ENCODE measurements at regions not wholly inside any gene's neighbourhood (a gene's known extent, or its start where the extent isn't known, plus 50 kb on each side); places are given as distances from the start of the nearest gene placed in this dataset.

DNA sequence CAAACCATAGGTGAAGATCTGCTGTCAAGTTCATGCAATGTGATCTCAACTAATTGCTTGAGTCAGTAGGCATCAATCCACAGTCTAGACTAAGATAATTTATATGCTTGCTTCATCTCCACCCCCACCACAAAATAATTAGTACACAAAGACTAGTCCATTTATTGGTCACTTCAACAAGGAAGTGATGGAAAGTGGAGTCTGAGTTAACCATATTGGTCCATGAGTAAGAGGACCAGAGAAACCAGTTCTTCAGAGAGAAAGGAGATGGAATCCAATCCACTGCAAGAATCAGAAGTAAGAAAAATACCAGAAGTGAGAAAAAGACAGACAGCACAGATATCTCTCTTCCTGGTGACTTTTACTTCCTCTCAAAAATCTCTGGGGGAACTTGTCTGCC is 366.5 kb downstream of the CHSY3 start:
- DNase-seq: no peak

DNA sequence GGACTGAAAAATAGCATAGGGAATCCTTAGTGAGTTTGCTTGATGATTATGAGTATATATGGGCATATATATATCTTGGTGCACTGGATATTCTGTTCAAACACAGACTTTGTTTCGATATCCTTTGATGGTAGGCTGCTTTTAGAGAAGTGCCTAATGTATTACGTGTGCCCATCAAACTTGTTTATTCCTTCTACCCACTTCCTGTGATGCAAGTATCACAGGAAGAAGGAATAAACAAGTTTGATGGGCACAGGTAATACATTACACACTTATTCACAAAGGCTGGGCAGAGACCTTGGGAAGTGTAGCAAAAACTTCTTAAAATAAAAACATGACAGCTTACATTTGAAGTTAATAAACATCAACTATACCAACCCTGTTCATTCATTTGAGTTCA is 364.2 kb downstream of the CHSY3 start:
- DNase-seq: no peak

DNA sequence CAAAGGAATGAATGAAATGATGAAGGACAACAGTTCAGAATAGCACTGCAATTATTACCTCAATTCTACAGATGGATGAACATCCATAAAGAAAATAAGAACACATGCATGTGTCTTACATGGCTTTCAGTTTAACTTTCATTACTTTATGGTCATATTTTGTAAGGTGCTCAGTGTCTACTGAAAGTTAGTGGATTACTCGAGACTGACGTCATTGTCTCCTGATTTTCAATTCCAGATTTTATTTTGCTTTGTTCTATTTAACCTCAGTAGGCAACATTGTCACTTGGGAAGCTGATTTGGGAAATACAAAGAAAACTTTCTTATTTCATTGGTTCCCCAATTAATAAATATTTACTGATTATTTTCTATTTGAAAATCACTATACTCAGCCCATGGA is 363.7 kb downstream of the CHSY3 start:
- no peak for DNase-seq

DNA sequence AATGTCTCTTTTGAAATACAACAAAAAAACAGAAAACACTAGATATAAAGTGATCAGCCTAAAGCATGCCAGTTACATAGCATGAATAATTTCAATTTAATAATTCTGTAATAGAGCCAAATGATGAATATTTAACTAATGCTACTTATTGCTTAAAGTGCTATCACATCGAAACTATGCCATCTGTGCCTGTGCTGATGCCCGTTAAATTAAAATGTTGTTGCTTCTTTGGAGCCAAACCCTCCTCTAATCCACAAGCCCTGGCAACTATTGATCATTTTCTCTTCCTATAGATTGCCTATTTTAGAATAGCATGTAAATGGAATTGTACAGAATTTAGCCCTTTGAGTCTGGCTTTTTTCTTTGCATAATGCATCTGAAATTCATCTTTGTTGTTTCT is 356.2 kb downstream of the CHSY3 start:
- DNase-seq: no peak

DNA sequence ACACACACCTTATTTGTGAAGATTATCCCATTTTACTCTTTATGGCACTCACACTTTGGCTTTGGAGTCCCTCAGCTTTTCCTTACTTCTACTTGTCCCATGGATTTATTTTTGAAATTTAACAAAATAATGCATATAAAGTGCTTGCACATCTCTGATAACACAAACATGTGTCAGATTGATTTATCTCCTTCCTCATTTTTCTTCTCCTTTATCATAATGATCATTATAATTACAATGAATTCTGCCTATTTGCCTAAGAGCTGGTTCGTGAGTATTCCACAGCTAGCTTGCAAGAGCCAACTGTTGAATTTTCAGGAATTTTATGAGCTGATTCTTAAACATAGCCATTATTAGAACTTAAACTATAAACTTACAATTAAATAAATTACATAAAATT is 347.7 kb downstream of the CHSY3 start:
- no peak for DNase-seq

DNA sequence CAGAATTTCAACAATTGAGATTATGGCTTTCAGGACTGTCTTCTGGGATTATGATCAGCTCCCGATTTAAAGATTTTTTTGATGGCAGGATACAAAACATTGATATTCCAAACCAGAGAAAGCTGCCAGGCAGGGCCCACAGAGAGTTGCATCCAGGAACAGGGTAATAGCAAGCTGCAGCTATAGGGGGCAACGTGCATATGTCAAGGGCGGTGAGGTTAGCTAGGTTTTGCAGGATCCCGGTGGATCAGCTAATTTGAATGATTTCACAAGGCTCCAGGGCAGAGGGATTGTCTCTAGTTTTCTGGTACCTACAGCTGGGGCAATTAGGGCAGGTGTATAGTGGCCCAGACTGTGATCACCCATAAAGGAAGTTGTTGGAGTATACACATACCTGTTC is 339.4 kb downstream of the CHSY3 start:
- no peak for DNase-seq

DNA sequence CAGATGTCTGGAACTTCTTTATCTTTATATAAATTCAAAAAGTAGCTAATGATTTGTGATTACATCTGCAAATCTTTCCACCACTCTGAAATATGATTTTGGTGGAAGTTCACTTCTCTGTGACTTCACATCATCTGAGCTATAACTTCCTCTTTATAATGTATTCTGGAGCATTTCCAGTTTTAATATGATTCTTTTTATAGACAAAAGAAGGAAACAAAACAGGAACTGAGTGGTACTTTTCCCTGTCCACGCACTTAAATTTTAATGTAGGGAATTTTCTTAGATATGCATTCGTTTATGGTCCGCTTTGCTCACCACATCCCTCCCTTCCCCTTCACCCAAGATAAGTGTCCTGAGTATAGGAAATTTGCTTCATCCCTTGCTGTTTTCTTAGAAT is 333.5 kb downstream of the CHSY3 start:
- DNase-seq: no peak

Measured in hypothalamus (tissue), 51 donors.